Esophagus muscularis mucosa (tissue), 4 donors: ENCODE measurements at regions not wholly inside any gene's neighbourhood (a gene's known extent, or its start where the extent isn't known, plus 50 kb on each side); places are given as distances from the start of the nearest gene placed in this dataset.
"Not testable (repeated sequence)": the region's sequence is repeated elsewhere in the genome, so short reads cannot be mapped to it uniquely, and the experiment has no call there.

Source experiments
- DNase-seq: peaks from one replicate; pipeline ENCODE4 v3.0.0-alpha.2; 2017; ENCODE audit errors: extremely low spot score
- H3K27ac ChIP-seq, 4 donors: fragments of 200-600 bp; sonication (generic); replicated peaks in 1 of 4; 1 replicate in 3 of 4; 2 replicates in 1 of 4; pipeline ENCODE4 v1.5.1; 2016 to 2019; ENCODE audit warnings: mild to moderate bottlenecking in 1 of 4
- H3K27me3 ChIP-seq, 4 donors: fragments of 200-600 bp; sonication (generic); one replicate each; pipeline versions ENCODE4 v1.5.1 to v1.6.0; 2016 to 2019
- H3K36me3 ChIP-seq, 4 donors: fragments of 200-600 bp; sonication (generic); one replicate each; pipeline ENCODE4 v1.5.1; 2016 to 2019
- H3K4me1 ChIP-seq, 4 donors: fragments of 200-600 bp; sonication (generic); one replicate each; pipeline ENCODE4 v1.5.1; 2016 to 2019
- H3K4me3 ChIP-seq, 4 donors: fragments of 200-600 bp; sonication (generic); 1 replicate in 2 of 4; 2 replicates in 2 of 4; pipeline ENCODE4 v1.5.1; 2016 to 2019; ENCODE audit warnings: mild to moderate bottlenecking in 4 of 4, moderate library complexity in 1 of 4
- H3K9me3 ChIP-seq, 4 donors: fragments of 200-600 bp; sonication (generic); 1 replicate in 3 of 4; 2 replicates in 1 of 4; pipeline ENCODE4 v1.5.1; 2016 to 2019
- EP300 ChIP-seq: sonication (generic); formaldehyde crosslinking; IDR thresholded peaks from one replicate; pipeline ENCODE4 v1.6.1; 2017; ENCODE audit warnings: antibody characterized with exemption
- POLR2A ChIP-seq: fragments of 450-650 bp; IDR thresholded peaks from one replicate; pipeline ENCODE4 v1.6.1; 2017; ENCODE audit warnings: antibody characterized with exemption, moderate library complexity, mild to moderate bottlenecking, low read depth
- POLR2AphosphoS5 ChIP-seq, 2 donors: sonication (generic); formaldehyde crosslinking; IDR thresholded peaks; one replicate each; pipeline ENCODE4 v1.6.1; 2017; ENCODE audit warnings: antibody characterized with exemption in 2 of 2
- WGBS: methylation state at CpG from one replicate; pipeline ENCODE4 v1.1.5; 2018; 5-methylcytosine and 5-hydroxymethylcytosine counted together
- intact Hi-C: fragments of 100-400 bp; cut with DNase I; formaldehyde crosslinking; loops from one replicate; pipeline ENCODE4 v1.15.1; 2023
- TF ChIP-seq, protein P1 (sequence below), 3 experiments: fragments of 200-600 bp in 2 of 3; fragments of 450-650 bp in 1 of 3; sonication (generic) in 2 of 3; IDR thresholded peaks; one replicate each; pipeline ENCODE4 v1.5.1; 2017 to 2019; ENCODE audit warnings: antibody characterized with exemption in 3 of 3, mild to moderate bottlenecking in 2 of 3, moderate library complexity in 1 of 3

- Histone ChIP-seq H3K36me3 (no peaks in the 10 kb centered on the region), H3K9me3 (no peaks in the 10 kb centered on the region), H3K4me1 (no peaks in the 10 kb centered on the region), H3K27me3 (no peaks in the 10 kb centered on the region), H3K27ac (no peak overlapping the region), H3K4me3 (no peak overlapping the region)
- intact Hi-C loops = no loop called here
- 63% methylated on average over 5 of the region's 5 CpGs for WGBS
- no peak for DNase-seq
- TF ChIP-seq, protein P1, sequence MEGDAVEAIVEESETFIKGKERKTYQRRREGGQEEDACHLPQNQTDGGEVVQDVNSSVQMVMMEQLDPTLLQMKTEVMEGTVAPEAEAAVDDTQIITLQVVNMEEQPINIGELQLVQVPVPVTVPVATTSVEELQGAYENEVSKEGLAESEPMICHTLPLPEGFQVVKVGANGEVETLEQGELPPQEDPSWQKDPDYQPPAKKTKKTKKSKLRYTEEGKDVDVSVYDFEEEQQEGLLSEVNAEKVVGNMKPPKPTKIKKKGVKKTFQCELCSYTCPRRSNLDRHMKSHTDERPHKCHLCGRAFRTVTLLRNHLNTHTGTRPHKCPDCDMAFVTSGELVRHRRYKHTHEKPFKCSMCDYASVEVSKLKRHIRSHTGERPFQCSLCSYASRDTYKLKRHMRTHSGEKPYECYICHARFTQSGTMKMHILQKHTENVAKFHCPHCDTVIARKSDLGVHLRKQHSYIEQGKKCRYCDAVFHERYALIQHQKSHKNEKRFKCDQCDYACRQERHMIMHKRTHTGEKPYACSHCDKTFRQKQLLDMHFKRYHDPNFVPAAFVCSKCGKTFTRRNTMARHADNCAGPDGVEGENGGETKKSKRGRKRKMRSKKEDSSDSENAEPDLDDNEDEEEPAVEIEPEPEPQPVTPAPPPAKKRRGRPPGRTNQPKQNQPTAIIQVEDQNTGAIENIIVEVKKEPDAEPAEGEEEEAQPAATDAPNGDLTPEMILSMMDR (IDR thresholded peaks at IDR 0.05) = no peak
- TF ChIP-seq EP300 (no peak), POLR2A (no peak), POLR2AphosphoS5 (IDR thresholded peaks at IDR 0.05) (no peak)
Measured at GRCh38 chr9:71268871-71269635, 147.6 kb upstream of the TRPM3 start.

GRCh38 chr9:71263451-71263850, 142.0 kb upstream of the TRPM3 start:
- Histone ChIP-seq H3K27ac (no peak overlapping the region), H3K4me3 (no peak overlapping the region), H3K27me3 (no peaks in the 10 kb centered on the region), H3K4me1 (no peaks in the 10 kb centered on the region), H3K9me3 (peaks cover 0 to 5% (median 0%) of the 10 kb centered on the region in 4 donors), H3K36me3 (no peaks in the 10 kb centered on the region)
- DNase-seq = no peak
- no peak for TF ChIP-seq EP300
- no peak for TF ChIP-seq POLR2A
- intact Hi-C loops = no loop called here

GRCh38 chr9:71260419-71260818, 139.0 kb upstream of the TRPM3 start:
- H3K27ac ChIP-seq, intact Hi-C loops, H3K27me3 ChIP-seq, H3K4me3 ChIP-seq, H3K4me1 ChIP-seq, H3K9me3 ChIP-seq, DNase-seq, H3K36me3 ChIP-seq: not testable (repeated sequence)
- 76% methylated on average over 2 of the region's 2 CpGs for WGBS

DNA sequence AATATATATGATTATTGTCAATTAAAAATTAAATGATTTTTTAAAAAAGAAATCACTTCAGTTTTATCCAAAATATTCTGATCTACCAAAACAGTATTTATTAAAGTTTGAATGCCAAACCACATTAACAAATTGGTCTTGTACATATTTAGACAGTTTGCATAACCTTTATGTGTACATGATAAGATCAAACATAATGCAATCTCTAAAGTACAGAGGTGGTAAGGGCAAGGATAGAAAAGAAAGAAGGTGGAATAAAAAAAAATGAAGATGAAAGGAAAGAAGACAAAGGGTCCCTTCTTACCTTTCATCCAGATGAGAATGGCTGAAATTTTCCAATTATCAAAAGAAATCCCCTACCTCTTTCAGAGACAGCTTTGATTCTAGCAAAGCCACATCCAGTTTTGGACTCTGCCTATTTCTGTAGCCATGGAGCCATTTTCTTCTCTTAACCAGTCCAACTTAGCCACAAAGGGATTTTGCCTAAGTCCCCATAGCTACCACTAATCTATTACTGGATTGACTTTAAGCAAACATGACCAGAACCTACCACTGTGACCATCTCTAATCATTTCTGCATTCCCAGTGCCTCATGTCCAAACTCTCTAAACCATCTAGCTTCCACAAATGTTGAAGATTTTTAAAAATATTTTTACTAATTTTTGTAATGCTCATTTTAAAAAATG, 133.3 kb upstream of the TRPM3 start:
- no peak overlapping the region for H3K27ac ChIP-seq
- peaks cover 0 to 11% (median 0%) of the 10 kb centered on the region in 4 donors for H3K27me3 ChIP-seq
- no peaks in the 10 kb centered on the region for H3K9me3 ChIP-seq
- DNase-seq = no peak
- no peaks in the 10 kb centered on the region for H3K36me3 ChIP-seq
- TF ChIP-seq POLR2A (no peak), POLR2AphosphoS5 (IDR thresholded peaks at IDR 0.05) (no peak), EP300 (no peak)
- TF ChIP-seq, protein P1 (IDR thresholded peaks at IDR 0.05) = no peak
- H3K4me3 ChIP-seq = no peak overlapping the region
- no peaks in the 10 kb centered on the region for H3K4me1 ChIP-seq
- intact Hi-C loops = loop anchor here (5.0 kb wide), 1 partner anchor 327 kb away; no protein-coding TSS in a partner anchor

DNA sequence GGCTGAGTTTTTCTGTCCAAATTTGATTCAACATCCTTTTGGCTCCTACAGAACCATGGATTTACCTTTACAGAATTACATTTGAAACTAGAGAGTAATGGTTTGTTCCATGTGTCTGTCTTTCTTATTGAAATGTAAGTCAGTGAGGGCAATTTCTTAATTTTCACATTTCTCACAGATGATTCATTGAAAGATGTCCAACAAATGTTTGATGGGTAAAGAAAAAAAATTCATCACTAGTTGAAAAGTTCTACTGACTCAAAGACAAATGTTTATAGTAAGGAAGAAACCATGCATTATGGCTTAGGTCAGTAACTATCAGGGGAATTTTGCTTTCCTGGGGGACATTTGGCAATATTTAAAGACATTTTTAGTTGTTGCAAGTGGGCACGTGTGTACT, 131.6 kb upstream of the TRPM3 start:
- no peaks in the 10 kb centered on the region for H3K9me3 ChIP-seq
- H3K4me3 ChIP-seq = no peak overlapping the region
- H3K36me3 ChIP-seq = no peaks in the 10 kb centered on the region
- H3K27ac ChIP-seq = no peak overlapping the region
- no peaks in the 10 kb centered on the region for H3K4me1 ChIP-seq
- intact Hi-C loops = loop anchor here (5.0 kb wide), 1 partner anchor 326 kb away; no protein-coding TSS in a partner anchor
- TF ChIP-seq EP300 (no peak), POLR2AphosphoS5 (IDR thresholded peaks at IDR 0.05) (no peak), POLR2A (no peak)
- TF ChIP-seq, protein P1 (IDR thresholded peaks at IDR 0.05) = no peak
- no peak for DNase-seq
- peaks cover 0 to 11% (median 0%) of the 10 kb centered on the region in 4 donors for H3K27me3 ChIP-seq
- WGBS = 50% methylated on average over 1 of the region's 1 CpG
